ENCODE measurements at regions not wholly inside any gene's neighbourhood (a gene's known extent, or its start where the extent isn't known, plus 50 kb on each side); places are given as distances from the start of the nearest gene placed in this dataset.

- no peak for TF ChIP-seq POLR2A (IDR thresholded peaks at IDR 0.05; ENCODE audit: low read depth, low read length)
- no peak for TF ChIP-seq POLR2AphosphoS5 (IDR thresholded peaks at IDR 0.05; ENCODE audit: low read depth, low read length)
- TF ChIP-seq SPI1 (IDR thresholded peaks at IDR 0.05; ENCODE audit: low read depth, low read length) = no peak
- no peak for TF ChIP-seq TAF1 (IDR thresholded peaks at IDR 0.05; ENCODE audit: low read depth, low read length)
- TF ChIP-seq POU2F2 (IDR thresholded peaks at IDR 0.05; ENCODE audit: low read depth, low read length) = no peak
- TF ChIP-seq PAX5 (IDR thresholded peaks at IDR 0.05; ENCODE audit: insufficient read depth, low read length, severe bottlenecking) = no peak
These were observed 287.1 kb downstream of the SEC61B start for GRCh38 chr9:99509065-99509745.

Measured in GM12891 (cell line).